ENCODE measurements at regions not wholly inside any gene's neighbourhood (a gene's known extent, or its start where the extent isn't known, plus 50 kb on each side); places are given as distances from the start of the nearest gene placed in this dataset.

GRCh38 chr7:51455086-51455485 lies 138.5 kb upstream of the COBL start:
- TF ChIP-seq FOXP2 (optimal IDR thresholded peaks at IDR 0.05; ENCODE audit: control extremely low read depth, extremely low read length, insufficient read depth) = no peak
- no peak for TF ChIP-seq POLR2AphosphoS5 (IDR thresholded peaks at IDR 0.05; ENCODE audit: borderline replicate concordance, low read depth, low read length)
- no peak for TF ChIP-seq EZH2 (IDR thresholded peaks at IDR 0.05)
